ENCODE measurements at regions not wholly inside any gene's neighbourhood (a gene's known extent, or its start where the extent isn't known, plus 50 kb on each side); places are given as distances from the start of the nearest gene placed in this dataset.

- Histone ChIP-seq H3K4me3 (IDR thresholded peaks at IDR 0.05; ENCODE audit: insufficient read depth, low read depth, low read length) (no peak overlapping the region), H3K27ac (no peak overlapping the region), H3K79me2 (ENCODE audit: insufficient read depth, low read depth) (no peaks in the 10 kb centered on the region), H3K36me3 (ENCODE audit: insufficient read depth) (no peaks in the 10 kb centered on the region), H3K4me1 (ENCODE audit: low read depth, poor library complexity, severe bottlenecking) (peaks cover 16% of the 10 kb centered on the region), H4K20me1 (ENCODE audit: insufficient read depth) (no peaks in the 10 kb centered on the region), H3K27me3 (ENCODE audit: insufficient read depth, low read depth) (no peaks in the 10 kb centered on the region), H2AFZ (ENCODE audit: low read depth) (no peak overlapping the region), H3K9ac (no peak overlapping the region), H3K4me2 (peak overlapping the region; percentile 17; the same call in 1 of the 2 replicates)
- no peak for TF ChIP-seq CTCF (conservative IDR thresholded peaks at IDR 0.05; ENCODE audit: low read depth, low read length)
Observed at GRCh38 chr1:232533328-232533727, 96.6 kb downstream of the SIPA1L2 start.

DNA sequence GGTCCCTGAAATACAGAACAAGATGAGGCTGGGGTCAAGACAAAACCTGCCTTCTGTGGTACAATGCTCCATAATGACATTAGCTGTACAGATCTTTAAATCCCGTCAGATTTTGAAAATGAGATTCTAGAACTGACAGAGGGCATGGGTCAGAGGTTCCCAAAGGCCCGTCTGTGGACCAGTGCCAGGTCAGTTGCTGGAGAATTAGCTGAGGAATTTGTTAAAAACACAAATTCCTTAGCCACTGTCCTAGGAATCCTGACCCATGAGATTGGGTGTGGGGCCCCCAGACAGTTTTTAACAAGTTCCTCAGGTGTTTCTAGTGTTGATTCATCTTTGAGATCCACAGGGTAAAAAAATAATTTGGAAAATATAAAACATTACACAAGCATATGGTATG is 97.0 kb downstream of the SIPA1L2 start:
- H3K36me3 ChIP-seq (ENCODE audit: insufficient read depth), result no peaks in the 10 kb centered on the region
- no peak overlapping the region for H2AFZ ChIP-seq (ENCODE audit: low read depth)
- H4K20me1 ChIP-seq (ENCODE audit: insufficient read depth), result no peaks in the 10 kb centered on the region
- H3K4me2 ChIP-seq, result peak overlapping the region; percentile 17; the same call in 1 of the 2 replicates
- no peaks in the 10 kb centered on the region for H3K27me3 ChIP-seq (ENCODE audit: insufficient read depth, low read depth)
- H3K9ac ChIP-seq, result no peak overlapping the region
- H3K79me2 ChIP-seq (ENCODE audit: insufficient read depth, low read depth), result no peaks in the 10 kb centered on the region
- no peak overlapping the region for H3K27ac ChIP-seq
- peaks cover 16% of the 10 kb centered on the region for H3K4me1 ChIP-seq (ENCODE audit: low read depth, poor library complexity, severe bottlenecking)
- H3K4me3 ChIP-seq (IDR thresholded peaks at IDR 0.05; ENCODE audit: insufficient read depth, low read depth, low read length), result no peak overlapping the region
- TF ChIP-seq CTCF (conservative IDR thresholded peaks at IDR 0.05; ENCODE audit: low read depth, low read length), result no peak

DNA sequence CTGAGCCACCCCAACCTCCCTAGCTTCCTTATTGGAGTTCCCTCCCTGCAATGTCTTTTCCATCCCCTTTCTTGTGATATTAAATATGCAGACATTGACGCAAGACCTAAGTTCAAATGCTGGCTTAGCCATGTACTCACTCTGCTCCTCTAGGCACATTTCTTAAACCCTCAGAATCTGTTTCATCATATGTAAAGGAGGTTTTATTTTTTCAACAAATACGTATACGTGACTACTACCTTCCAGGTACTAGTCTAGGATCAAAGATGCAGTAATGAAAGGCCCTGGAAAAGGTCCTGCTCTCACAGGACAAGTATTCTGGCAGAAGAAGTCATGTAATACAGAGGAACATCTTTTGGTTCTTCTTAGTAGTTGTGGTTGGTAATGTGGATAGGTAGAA is 98.6 kb downstream of the SIPA1L2 start:
- H3K4me2 ChIP-seq, result no peak overlapping the region
- no peaks in the 10 kb centered on the region for H3K27me3 ChIP-seq (ENCODE audit: insufficient read depth, low read depth)
- no peak overlapping the region for H3K4me3 ChIP-seq (IDR thresholded peaks at IDR 0.05; ENCODE audit: insufficient read depth, low read depth, low read length)
- H3K79me2 ChIP-seq (ENCODE audit: insufficient read depth, low read depth), result no peaks in the 10 kb centered on the region
- H3K9ac ChIP-seq, result no peak overlapping the region
- TF ChIP-seq CTCF (conservative IDR thresholded peaks at IDR 0.05; ENCODE audit: low read depth, low read length), result no peak
- peaks cover 16% of the 10 kb centered on the region for H3K4me1 ChIP-seq (ENCODE audit: low read depth, poor library complexity, severe bottlenecking)
- no peaks in the 10 kb centered on the region for H3K36me3 ChIP-seq (ENCODE audit: insufficient read depth)
- H2AFZ ChIP-seq (ENCODE audit: low read depth), result no peak overlapping the region
- H3K27ac ChIP-seq, result no peak overlapping the region
- no peaks in the 10 kb centered on the region for H4K20me1 ChIP-seq (ENCODE audit: insufficient read depth)

DNA sequence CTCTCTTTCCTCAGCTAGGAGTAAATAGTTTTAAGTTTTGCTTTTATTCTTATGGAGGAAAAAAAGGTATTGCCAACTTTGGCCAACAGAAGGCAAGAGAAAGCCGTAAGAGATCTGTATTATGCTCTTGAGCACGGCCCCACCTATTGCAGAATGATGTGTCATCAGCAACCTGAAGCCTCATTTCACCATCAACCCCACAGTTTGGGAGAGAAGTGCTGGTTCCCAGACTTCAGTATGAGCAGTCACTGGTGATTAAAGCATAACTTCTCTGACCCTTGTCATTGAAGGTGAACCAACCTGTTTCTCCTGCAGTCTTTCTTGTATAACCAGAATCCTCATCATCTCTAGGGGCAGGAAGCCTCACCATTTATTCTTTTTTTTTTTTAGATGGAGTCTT is 100.2 kb downstream of the SIPA1L2 start:
- Histone ChIP-seq H3K4me3 (IDR thresholded peaks at IDR 0.05; ENCODE audit: insufficient read depth, low read depth, low read length) (no peak overlapping the region), H3K27ac (no peak overlapping the region), H2AFZ (ENCODE audit: low read depth) (no peak overlapping the region), H3K9ac (no peak overlapping the region), H3K79me2 (ENCODE audit: insufficient read depth, low read depth) (no peaks in the 10 kb centered on the region), H3K4me2 (no peak overlapping the region), H3K27me3 (ENCODE audit: insufficient read depth, low read depth) (no peaks in the 10 kb centered on the region), H3K4me1 (ENCODE audit: low read depth, poor library complexity, severe bottlenecking) (peaks cover 16% of the 10 kb centered on the region), H3K36me3 (ENCODE audit: insufficient read depth) (no peaks in the 10 kb centered on the region), H4K20me1 (ENCODE audit: insufficient read depth) (no peaks in the 10 kb centered on the region)
- no peak for TF ChIP-seq CTCF (conservative IDR thresholded peaks at IDR 0.05; ENCODE audit: low read depth, low read length)
